ENCODE measurements at regions not wholly inside any gene's neighbourhood (a gene's known extent, or its start where the extent isn't known, plus 50 kb on each side); places are given as distances from the start of the nearest gene placed in this dataset.

GRCh38 chr5:16013334-16014065 is 166.1 kb downstream of the MARCHF11 start:
- no peak for DNase-seq
- in situ Hi-C loops (cut with HindIII; ENCODE audit: low pct_ligation_motif_present, low sequenced_read_pairs), result no loop called here
- Histone ChIP-seq H3K27ac (no peak overlapping the region), H3K36me3 (replicated peaks) (no peaks in the 10 kb centered on the region), H3K4me3 (ENCODE audit: low read depth, low read length) (no peak overlapping the region), H3K27me3 (replicated peaks) (no peaks in the 10 kb centered on the region)
- no peak for TF ChIP-seq CTCF (IDR thresholded peaks at IDR 0.05; ENCODE audit: low read depth, low read length, missing control alignments)

DNA sequence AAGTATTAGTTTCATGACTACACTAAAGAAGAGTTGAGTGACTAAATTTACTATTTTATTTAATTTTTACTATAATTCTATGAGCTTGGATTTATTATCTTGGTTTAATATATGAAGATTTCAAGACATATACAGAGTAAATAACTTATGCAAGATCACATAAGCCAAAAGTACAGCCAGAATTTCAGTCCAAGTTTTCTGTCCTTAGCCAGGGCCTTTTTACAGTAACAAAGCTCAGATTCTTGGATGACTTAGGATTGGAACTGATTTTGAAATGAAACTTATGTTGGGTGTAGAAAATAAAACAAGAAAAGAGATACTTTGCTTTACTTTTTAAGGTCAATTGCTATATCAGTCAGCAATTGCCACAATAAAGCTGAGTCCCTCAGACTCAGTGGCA is 170.3 kb downstream of the MARCHF11 start:
- H3K27me3 ChIP-seq (replicated peaks), result no peaks in the 10 kb centered on the region
- no peak overlapping the region for H3K4me3 ChIP-seq (ENCODE audit: low read depth, low read length)
- no peak for TF ChIP-seq CTCF (IDR thresholded peaks at IDR 0.05; ENCODE audit: low read depth, low read length, missing control alignments)
- in situ Hi-C loops (cut with HindIII; ENCODE audit: low pct_ligation_motif_present, low sequenced_read_pairs), result no loop called here
- no peak for DNase-seq
- H3K27ac ChIP-seq, result no peak overlapping the region
- no peaks in the 10 kb centered on the region for H3K36me3 ChIP-seq (replicated peaks)

- TF ChIP-seq CTCF (IDR thresholded peaks at IDR 0.05; ENCODE audit: low read depth, low read length, missing control alignments), result no peak
- no peak for DNase-seq
- no peaks in the 10 kb centered on the region for H3K36me3 ChIP-seq (replicated peaks)
- H3K27ac ChIP-seq, result no peak overlapping the region
- no peaks in the 10 kb centered on the region for H3K27me3 ChIP-seq (replicated peaks)
- no peak overlapping the region for H3K4me3 ChIP-seq (ENCODE audit: low read depth, low read length)
- in situ Hi-C loops (cut with HindIII; ENCODE audit: low pct_ligation_motif_present, low sequenced_read_pairs), result no loop called here
Observed at GRCh38 chr5:16007750-16008415, 171.7 kb downstream of the MARCHF11 start.

GRCh38 chr5:16005225-16005624 is 174.4 kb downstream of the MARCHF11 start:
- H3K36me3 ChIP-seq (replicated peaks), result no peaks in the 10 kb centered on the region
- in situ Hi-C loops (cut with HindIII; ENCODE audit: low pct_ligation_motif_present, low sequenced_read_pairs), result no loop called here
- no peaks in the 10 kb centered on the region for H3K27me3 ChIP-seq (replicated peaks)
- H3K27ac ChIP-seq, result no peak overlapping the region
- DNase-seq, result no peak
- TF ChIP-seq CTCF (IDR thresholded peaks at IDR 0.05; ENCODE audit: low read depth, low read length, missing control alignments), result no peak
- no peak overlapping the region for H3K4me3 ChIP-seq (ENCODE audit: low read depth, low read length)

- DNase-seq, result no peak
- no peaks in the 10 kb centered on the region for H3K27me3 ChIP-seq (replicated peaks)
- no peak overlapping the region for H3K27ac ChIP-seq
- no peaks in the 10 kb centered on the region for H3K36me3 ChIP-seq (replicated peaks)
- in situ Hi-C loops (cut with HindIII; ENCODE audit: low pct_ligation_motif_present, low sequenced_read_pairs), result no loop called here
- H3K4me3 ChIP-seq (ENCODE audit: low read depth, low read length), result no peak overlapping the region
- no peak for TF ChIP-seq CTCF (IDR thresholded peaks at IDR 0.05; ENCODE audit: low read depth, low read length, missing control alignments)
Observed at GRCh38 chr5:16000056-16000455, 179.5 kb downstream of the MARCHF11 start.

Data from brain microvascular endothelial cell (primary cell).